ENCODE measurements at regions not wholly inside any gene's neighbourhood (a gene's known extent, or its start where the extent isn't known, plus 50 kb on each side); places are given as distances from the start of the nearest gene placed in this dataset.

- TF ChIP-seq CTCF (IDR thresholded peaks at IDR 0.05; ENCODE audit: extremely low read depth in 1 of 2, insufficient read depth in 1 of 2, low read depth in 1 of 2, low read length in 2 of 2) (no peak), POLR2A (IDR thresholded peaks at IDR 0.05; ENCODE audit: low read depth, low read length) (no peak), POLR2AphosphoS5 (IDR thresholded peaks at IDR 0.05; ENCODE audit: insufficient read depth, low read depth, low read length) (no peak), FOS (IDR thresholded peaks at IDR 0.05; ENCODE audit: borderline replicate concordance, insufficient read depth, low read length) (no peak), GATA2 (IDR thresholded peaks at IDR 0.05; ENCODE audit: insufficient read depth, insufficient read length, low read depth, low read length) (no peak)
- TF ChIP-seq, protein P1, sequence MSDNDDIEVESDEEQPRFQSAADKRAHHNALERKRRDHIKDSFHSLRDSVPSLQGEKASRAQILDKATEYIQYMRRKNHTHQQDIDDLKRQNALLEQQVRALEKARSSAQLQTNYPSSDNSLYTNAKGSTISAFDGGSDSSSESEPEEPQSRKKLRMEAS (IDR thresholded peaks at IDR 0.05; ENCODE audit: insufficient read depth, insufficient read length) = no peak
Observed at GRCh38 chr13:31399690-31400089, 199.9 kb downstream of the B3GLCT start.

Data from endothelial cell of umbilical vein (primary cell).